ENCODE measurements at regions not wholly inside any gene's neighbourhood (a gene's known extent, or its start where the extent isn't known, plus 50 kb on each side); places are given as distances from the start of the nearest gene placed in this dataset.

DNA sequence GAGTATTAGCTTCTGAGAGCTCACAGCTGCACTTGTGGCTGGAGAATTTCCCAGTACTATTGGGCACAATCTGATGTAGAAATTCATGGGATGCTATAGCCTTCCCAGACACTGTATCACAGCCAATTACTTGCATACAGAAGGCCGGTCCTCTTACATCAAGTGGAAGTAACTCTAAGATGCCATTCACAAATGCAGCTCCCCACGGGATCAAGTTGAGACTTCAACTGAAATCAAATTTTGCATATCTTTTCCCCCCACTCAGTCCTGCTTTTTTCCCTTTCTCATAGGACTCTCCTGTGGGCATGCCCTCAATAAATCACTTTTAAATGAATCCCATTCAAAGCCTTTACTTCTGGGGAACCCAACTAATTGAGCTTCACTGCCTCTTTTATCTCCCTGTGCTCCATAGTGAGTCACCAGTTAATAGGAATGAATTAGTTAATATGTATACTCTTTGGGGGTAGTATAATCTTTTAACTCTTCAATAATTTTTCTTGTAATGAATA is 1970.8 kb downstream of the OLFM4 start:
- no peak overlapping the region for H3K27ac ChIP-seq
- no peaks in the 10 kb centered on the region for H3K4me1 ChIP-seq
- TF ChIP-seq, protein P1, sequence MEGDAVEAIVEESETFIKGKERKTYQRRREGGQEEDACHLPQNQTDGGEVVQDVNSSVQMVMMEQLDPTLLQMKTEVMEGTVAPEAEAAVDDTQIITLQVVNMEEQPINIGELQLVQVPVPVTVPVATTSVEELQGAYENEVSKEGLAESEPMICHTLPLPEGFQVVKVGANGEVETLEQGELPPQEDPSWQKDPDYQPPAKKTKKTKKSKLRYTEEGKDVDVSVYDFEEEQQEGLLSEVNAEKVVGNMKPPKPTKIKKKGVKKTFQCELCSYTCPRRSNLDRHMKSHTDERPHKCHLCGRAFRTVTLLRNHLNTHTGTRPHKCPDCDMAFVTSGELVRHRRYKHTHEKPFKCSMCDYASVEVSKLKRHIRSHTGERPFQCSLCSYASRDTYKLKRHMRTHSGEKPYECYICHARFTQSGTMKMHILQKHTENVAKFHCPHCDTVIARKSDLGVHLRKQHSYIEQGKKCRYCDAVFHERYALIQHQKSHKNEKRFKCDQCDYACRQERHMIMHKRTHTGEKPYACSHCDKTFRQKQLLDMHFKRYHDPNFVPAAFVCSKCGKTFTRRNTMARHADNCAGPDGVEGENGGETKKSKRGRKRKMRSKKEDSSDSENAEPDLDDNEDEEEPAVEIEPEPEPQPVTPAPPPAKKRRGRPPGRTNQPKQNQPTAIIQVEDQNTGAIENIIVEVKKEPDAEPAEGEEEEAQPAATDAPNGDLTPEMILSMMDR (IDR thresholded peaks at IDR 0.05), result no peak
- TF ChIP-seq POLR2A (IDR thresholded peaks at IDR 0.05), result no peak
- no peaks in the 10 kb centered on the region for H3K9me3 ChIP-seq
- H3K27me3 ChIP-seq, result no peaks in the 10 kb centered on the region
- H3K36me3 ChIP-seq, result no peaks in the 10 kb centered on the region
- H3K4me3 ChIP-seq, result no peak overlapping the region
- DNase-seq, result no peak

DNA sequence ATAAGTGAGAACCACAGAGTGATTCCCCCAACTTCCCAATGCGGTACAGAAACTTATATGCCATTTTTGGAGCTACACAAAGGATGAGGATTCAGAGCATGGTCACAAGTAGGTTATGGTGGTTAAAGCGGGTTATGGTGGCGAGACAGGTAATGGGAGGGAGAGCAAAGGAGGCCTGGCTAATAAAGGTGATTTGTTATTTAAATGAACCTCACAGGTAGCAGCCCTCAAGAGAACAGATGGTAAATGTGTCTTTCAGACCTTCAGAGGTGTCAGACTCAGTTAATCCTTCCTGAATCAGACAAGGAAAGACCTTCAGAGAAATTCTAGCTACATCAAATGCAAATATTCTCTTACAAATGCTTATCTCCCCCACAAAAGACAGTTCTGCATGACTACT is 1971.4 kb downstream of the OLFM4 start:
- Histone ChIP-seq H3K36me3 (no peaks in the 10 kb centered on the region), H3K4me1 (no peaks in the 10 kb centered on the region), H3K4me3 (no peak overlapping the region), H3K27ac (no peak overlapping the region), H3K9me3 (no peaks in the 10 kb centered on the region), H3K27me3 (no peaks in the 10 kb centered on the region)
- no peak for DNase-seq
- TF ChIP-seq POLR2A (IDR thresholded peaks at IDR 0.05), result no peak
- TF ChIP-seq, protein P1 (IDR thresholded peaks at IDR 0.05), result no peak

DNA sequence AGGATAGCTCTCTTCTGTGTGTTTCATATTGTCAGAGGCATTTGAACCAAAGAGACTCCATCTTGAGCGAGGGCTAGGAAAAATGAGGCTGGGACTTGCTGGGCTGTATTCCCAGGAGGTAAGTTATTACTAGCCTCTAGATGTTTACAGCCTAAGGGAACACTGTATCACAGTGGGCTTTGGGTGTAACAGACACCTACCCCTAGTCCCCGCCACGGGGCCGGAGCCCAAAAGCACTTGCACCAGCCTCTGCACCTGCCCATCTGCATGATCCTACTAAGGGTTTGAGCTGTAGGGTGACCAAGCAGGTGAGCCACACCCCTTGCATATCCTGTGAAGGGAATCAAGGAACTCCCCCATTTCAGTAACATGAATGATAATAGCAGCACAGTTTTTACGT is 1972.2 kb downstream of the OLFM4 start:
- DNase-seq, result no peak
- H3K27ac ChIP-seq, result no peak overlapping the region
- H3K9me3 ChIP-seq, result no peaks in the 10 kb centered on the region
- no peaks in the 10 kb centered on the region for H3K36me3 ChIP-seq
- no peaks in the 10 kb centered on the region for H3K4me1 ChIP-seq
- no peak overlapping the region for H3K4me3 ChIP-seq
- TF ChIP-seq, protein P1 (IDR thresholded peaks at IDR 0.05), result no peak
- TF ChIP-seq POLR2A (IDR thresholded peaks at IDR 0.05), result no peak
- no peaks in the 10 kb centered on the region for H3K27me3 ChIP-seq

DNA sequence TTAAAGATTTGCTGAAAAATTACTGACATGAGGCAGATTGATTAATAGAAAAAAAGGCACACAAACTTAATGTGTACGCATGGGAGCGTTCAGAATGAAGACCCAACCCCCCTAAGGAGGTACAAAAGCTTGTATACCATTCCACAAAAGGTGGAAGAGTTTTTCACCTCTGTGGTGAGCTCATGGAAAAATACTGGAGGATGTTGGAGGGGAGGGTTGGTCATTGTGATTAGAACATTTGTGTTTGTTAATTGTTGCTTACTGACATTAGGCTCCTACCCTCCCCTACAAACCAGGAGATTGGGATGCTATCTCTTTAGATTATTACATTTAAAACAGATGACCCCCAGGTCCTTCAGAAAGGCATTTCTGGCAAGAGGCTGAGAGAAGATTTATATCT is 1973.3 kb downstream of the OLFM4 start:
- DNase-seq, result no peak
- Histone ChIP-seq H3K4me3 (no peak overlapping the region), H3K4me1 (no peaks in the 10 kb centered on the region), H3K27ac (no peak overlapping the region), H3K27me3 (no peaks in the 10 kb centered on the region), H3K36me3 (no peaks in the 10 kb centered on the region), H3K9me3 (no peaks in the 10 kb centered on the region)
- TF ChIP-seq, protein P1 (IDR thresholded peaks at IDR 0.05), result no peak
- no peak for TF ChIP-seq POLR2A (IDR thresholded peaks at IDR 0.05)

DNA sequence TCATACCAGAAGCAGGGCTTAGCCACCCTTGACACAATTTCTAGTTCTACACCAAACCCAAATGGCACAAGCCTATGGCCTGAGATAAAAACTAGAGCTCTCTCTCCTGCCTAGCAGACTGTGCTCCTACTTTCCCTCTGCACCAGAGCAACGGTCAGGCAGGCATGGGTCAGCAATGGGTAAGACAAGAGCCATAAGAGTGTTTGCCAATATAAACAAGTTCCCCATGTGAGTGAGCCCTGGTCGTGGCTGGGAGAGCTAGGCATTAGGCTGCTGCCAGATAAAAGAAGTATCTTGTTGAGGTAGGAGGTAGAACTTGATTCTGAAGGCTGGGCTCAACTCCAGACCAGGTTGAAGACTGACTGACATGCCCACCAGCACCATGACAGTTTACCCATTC is 1979.1 kb downstream of the OLFM4 start:
- no peak overlapping the region for H3K4me3 ChIP-seq
- H3K4me1 ChIP-seq, result no peaks in the 10 kb centered on the region
- no peak overlapping the region for H3K27ac ChIP-seq
- DNase-seq, result no peak
- TF ChIP-seq POLR2A (IDR thresholded peaks at IDR 0.05), result no peak
- TF ChIP-seq, protein P1 (IDR thresholded peaks at IDR 0.05), result no peak
- H3K9me3 ChIP-seq, result no peaks in the 10 kb centered on the region
- H3K36me3 ChIP-seq, result no peaks in the 10 kb centered on the region
- H3K27me3 ChIP-seq, result no peaks in the 10 kb centered on the region

DNA sequence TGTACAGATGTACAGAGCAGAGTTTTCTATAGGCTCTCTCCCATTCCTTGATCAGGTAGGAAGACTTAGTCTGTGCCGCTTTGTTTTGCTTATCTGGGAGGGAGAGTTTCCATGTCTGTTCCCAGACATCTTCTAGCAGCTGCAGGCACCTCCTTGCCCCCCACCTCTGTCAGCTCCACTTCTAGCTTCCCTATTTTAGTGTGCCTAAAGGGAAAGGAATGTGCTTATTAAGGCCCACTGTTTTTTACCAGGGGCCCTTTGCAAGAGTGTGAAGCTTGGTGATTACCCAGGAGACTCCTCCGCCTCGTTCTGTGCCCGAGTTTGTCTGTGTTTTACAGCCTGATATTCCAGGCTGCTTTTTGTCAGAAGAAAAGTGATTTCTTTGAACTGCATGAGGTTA is 1984.4 kb downstream of the OLFM4 start:
- no peak overlapping the region for H3K27ac ChIP-seq
- H3K4me3 ChIP-seq, result no peak overlapping the region
- no peaks in the 10 kb centered on the region for H3K27me3 ChIP-seq
- no peak for TF ChIP-seq POLR2A (IDR thresholded peaks at IDR 0.05)
- TF ChIP-seq, protein P1 (IDR thresholded peaks at IDR 0.05), result no peak
- no peak for DNase-seq
- no peaks in the 10 kb centered on the region for H3K36me3 ChIP-seq
- no peaks in the 10 kb centered on the region for H3K9me3 ChIP-seq
- H3K4me1 ChIP-seq, result no peaks in the 10 kb centered on the region

Data from Peyer's patch (tissue), 4 donors.